HG02852 (cell line): ENCODE measurements at regions not wholly inside any gene's neighbourhood (a gene's known extent, or its start where the extent isn't known, plus 50 kb on each side); places are given as distances from the start of the nearest gene placed in this dataset.
A peak's percentile ranks its signal among the peaks of the same experiment; 100 is the strongest.

Source experiments
- ATAC-seq: cut with Tn5 transposase; IDR thresholded peaks from one replicate; pipeline ENCODE4 v1.9.1; 2021; ENCODE audit warnings: mild to moderate bottlenecking, moderate library complexity; ENCODE audit not compliant: unreplicated experiment

DNA sequence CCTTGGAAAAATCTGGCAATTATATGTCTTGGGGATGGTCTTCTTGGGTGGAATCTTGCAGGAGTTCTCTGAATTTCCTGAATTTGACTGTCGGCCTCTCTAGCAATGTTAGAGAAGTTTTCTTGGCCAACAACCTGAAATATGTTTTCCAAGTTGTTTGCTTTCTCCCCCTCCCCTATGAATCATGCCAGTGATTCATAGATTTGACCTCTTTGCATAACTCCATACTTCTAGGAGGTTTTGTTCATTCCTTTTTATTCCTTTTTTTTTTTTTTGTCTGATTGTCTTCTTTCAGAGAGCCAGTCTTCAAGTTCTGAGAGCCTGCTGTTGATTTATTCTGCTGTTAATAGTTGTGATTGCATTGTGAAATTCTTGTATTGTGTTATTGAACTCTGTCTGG is 56.7 kb upstream of the SLC44A1 start:
- ATAC-seq: no peak

- no peak for ATAC-seq
Observed at GRCh38 chr9:105188746-105189145, 55.7 kb upstream of the SLC44A1 start.

- peak; percentile 79 for ATAC-seq
Observed at GRCh38 chr9:105191508-105192121, 52.8 kb upstream of the SLC44A1 start.

DNA sequence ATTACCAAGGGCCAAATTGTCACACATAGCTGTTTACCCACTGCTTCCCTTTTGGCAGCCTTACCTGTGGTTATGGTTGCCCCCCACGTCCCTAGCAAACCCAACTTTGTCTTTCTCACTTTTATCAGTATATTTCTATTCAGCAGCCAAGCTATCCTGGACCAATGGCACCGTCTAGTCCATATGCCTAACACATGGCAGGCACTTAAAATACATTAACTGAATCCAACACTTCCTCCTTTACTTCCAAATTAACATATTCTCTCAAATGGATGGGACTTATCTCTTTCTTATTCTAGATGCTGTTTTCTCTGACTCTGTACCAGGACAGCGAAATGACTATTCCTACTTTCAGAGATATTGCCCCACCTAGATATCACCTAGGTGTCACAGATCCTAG is 50.9 kb upstream of the SLC44A1 start:
- ATAC-seq: no peak

GRCh38 chr9:105194234-105194633 is 50.2 kb upstream of the SLC44A1 start:
- no peak for ATAC-seq
